ENCODE measurements at regions not wholly inside any gene's neighbourhood (a gene's known extent, or its start where the extent isn't known, plus 50 kb on each side); places are given as distances from the start of the nearest gene placed in this dataset.

DNA sequence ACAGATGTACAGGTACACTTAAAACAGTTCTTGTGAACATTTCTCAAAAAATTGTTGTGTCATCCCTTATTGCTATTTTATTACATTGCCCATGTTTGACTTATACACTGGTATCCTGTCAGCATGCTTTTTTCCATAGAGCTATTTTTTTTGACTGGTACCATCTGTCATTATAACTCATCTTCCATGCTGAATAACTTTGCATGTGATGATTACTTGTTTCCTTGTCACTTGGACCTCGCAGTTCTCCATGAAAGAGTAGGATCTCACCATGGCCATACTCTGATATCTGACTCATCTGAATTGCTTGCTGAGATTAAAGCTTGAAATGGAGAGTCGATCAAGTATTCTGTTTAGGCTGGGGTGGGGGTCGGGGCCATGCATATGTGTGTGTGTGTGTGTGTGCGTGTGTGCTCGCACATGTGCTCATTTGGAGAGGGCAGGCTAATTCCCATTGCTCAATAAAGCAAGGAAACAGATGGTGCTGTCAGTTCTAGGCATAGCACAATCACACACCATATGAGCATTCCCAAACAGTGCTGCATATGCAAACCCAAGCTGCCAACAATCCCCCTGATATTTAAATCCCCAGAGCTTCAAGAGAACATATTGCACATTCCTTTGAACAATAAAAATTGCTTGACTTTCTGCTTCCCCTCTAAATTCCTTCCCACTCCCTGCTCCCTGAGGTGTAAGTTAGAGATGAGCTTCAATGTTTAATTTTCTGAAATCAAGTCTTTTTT, 62.9 kb downstream of the NHLRC3 start:
- DNase-seq (ENCODE audit: low read depth in 1 of 2, low spot score in 1 of 2), result no peak
- no peak for TF ChIP-seq JUND (IDR thresholded peaks at IDR 0.05; ENCODE audit: low read depth)
- in situ Hi-C loops (cut with HindIII; ENCODE audit: low pct_unique_long_range_greater_than_20kb, low sequenced_read_pairs), result no loop called here

DNA sequence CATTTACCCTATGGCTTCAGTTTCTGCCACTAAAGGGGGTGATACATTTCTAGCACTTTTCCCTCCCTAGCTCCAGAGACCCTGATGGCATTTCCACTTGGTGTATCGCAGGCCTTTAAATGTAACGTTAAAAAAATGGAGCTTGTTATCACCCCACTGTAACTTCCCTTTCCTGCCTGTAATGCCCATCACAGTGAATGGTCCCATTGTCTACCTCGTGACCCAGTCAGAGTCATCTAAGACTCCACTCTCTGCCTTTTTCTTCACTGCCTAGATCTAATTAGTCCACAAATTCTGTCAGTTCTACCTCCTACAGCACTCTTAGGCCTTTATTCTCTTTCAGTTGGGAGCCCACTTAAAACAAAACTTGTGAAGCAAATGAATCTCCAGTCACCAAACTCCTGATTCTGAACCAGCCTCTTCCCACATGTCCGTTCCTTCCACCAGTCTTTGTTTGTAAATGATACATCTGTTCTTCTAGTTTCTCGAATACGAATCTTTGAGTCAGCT, 64.8 kb downstream of the NHLRC3 start:
- TF ChIP-seq JUND (IDR thresholded peaks at IDR 0.05; ENCODE audit: low read depth), result no peak
- in situ Hi-C loops (cut with HindIII; ENCODE audit: low pct_unique_long_range_greater_than_20kb, low sequenced_read_pairs), result no loop called here
- DNase-seq (ENCODE audit: low read depth in 1 of 2, low spot score in 1 of 2), result no peak

GRCh38 chr13:39105110-39105509, 66.9 kb downstream of the NHLRC3 start:
- peak in 1 of 2 experiments; percentile 2 for DNase-seq (ENCODE audit: low read depth in 1 of 2, low spot score in 1 of 2)
- TF ChIP-seq JUND (IDR thresholded peaks at IDR 0.05; ENCODE audit: low read depth), result no peak
- in situ Hi-C loops (cut with HindIII; ENCODE audit: low pct_unique_long_range_greater_than_20kb, low sequenced_read_pairs), result no loop called here

DNA sequence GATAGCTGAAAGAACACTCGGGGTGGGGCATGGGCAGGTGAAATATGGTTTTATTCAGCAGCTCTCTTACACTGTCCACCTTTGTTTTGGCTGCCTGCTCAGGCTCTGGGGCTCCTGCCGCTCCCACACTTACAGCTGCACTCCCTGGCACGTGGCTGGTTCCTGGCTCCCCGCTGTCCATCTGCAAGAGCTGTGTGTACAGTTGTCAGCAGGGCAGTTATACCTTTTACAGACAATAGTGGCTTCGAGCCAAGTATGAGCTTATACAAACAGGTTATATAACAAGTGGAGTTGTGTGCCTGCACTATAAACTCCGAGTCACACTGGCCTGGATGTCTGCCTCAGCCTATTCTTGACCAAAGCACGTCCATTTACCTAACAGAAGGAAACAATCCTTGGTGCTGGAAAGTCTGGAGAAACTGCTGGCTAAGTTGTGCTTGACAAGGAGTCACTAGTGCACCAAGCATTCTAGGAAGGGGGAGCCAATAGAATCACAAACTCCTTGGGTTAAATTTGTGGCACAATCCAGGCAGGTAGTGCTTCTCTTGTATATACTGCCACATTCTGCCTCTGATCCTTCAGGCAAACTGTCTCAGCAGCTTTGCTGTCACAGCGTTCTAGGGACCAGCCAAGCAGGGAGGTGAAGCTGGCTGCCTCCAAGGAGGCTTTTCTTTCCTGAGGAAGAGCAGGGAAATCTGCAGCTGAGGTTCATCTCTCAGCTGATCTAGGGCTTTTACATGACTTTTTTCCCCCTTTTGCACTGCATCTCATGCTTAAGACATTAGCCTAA, 68.2 kb downstream of the NHLRC3 start:
- DNase-seq (ENCODE audit: low read depth in 1 of 2, low spot score in 1 of 2), result peak in 1 of 2 experiments; percentile 50
- TF ChIP-seq JUND (IDR thresholded peaks at IDR 0.05; ENCODE audit: low read depth), result no peak
- in situ Hi-C loops (cut with HindIII; ENCODE audit: low pct_unique_long_range_greater_than_20kb, low sequenced_read_pairs), result no loop called here

- in situ Hi-C loops (cut with HindIII; ENCODE audit: low pct_unique_long_range_greater_than_20kb, low sequenced_read_pairs), result no loop called here
- TF ChIP-seq JUND (IDR thresholded peaks at IDR 0.05; ENCODE audit: low read depth), result no peak
- DNase-seq (ENCODE audit: low read depth in 1 of 2, low spot score in 1 of 2), result no peak
These were observed 69.3 kb downstream of the NHLRC3 start for GRCh38 chr13:39107561-39107960.

DNA sequence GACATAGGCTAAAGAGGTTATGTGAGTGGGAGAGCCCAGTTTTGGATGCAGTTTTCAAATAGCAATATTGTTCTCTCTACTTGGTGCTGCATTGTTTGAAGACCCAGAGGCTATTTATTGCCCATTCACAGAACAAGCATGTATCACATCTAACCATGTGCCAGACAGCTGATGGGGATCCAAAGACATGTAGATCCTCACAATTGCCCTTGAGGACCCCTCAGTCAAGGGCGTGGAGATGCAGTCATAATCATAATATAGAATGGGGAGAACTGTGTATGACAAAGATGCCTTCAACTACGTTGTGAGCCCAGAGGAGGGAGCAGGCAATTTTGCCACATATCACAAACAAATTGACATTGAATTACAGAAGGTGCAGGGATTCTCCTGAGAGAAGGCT, 70.5 kb downstream of the NHLRC3 start:
- DNase-seq (ENCODE audit: low read depth in 1 of 2, low spot score in 1 of 2), result no peak
- TF ChIP-seq JUND (IDR thresholded peaks at IDR 0.05; ENCODE audit: low read depth), result no peak
- in situ Hi-C loops (cut with HindIII; ENCODE audit: low pct_unique_long_range_greater_than_20kb, low sequenced_read_pairs), result no loop called here

DNA sequence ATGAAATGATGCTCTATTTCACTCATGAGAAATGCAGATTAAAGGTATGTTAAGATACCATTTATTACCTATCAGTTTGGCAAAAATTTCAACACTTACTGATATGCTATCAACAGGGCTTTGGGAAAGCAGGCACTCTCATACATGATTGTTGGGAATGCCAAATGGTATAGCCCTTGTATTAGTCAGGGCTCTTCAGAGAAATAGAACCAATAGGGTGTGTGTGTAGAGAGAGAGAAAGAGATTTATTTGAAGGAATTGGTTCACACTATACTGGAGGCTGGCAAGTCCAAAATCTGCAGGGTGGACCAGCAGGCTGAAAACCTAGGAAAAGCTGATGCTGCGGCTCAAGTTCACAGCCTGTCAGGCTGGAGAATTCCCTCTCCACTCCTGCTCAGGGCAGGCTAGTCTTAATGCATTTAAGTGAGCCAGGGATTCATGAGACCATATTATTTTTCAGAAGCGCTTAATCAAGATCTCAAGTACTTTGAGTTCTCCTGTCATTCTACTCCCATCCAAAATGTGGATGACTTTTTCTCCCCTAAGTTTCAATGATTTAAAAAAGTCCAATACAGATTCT, 72.4 kb downstream of the NHLRC3 start:
- in situ Hi-C loops (cut with HindIII; ENCODE audit: low pct_unique_long_range_greater_than_20kb, low sequenced_read_pairs), result no loop called here
- DNase-seq (ENCODE audit: low read depth in 1 of 2, low spot score in 1 of 2), result no peak
- TF ChIP-seq JUND (IDR thresholded peaks at IDR 0.05; ENCODE audit: low read depth), result no peak

DNA sequence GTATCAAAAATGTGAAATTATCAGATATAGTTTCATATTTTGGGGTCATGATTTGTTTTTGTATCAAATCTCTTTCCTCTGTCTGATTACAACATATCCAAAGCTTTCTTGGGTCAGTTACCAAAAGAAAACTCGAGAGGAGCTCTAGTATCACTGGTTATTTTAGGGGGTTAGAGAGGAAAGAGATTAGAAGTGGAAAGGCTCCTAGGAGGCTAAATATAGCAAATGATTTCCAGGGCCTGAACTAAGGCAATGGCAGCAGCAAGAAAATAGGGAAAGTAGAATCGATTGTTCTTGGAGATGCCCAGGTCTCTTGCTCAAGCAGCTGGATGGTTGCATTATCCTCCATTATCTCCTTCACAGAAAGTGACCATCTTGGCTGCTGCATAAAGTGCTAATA, 72.9 kb downstream of the NHLRC3 start:
- TF ChIP-seq JUND (IDR thresholded peaks at IDR 0.05; ENCODE audit: low read depth), result no peak
- no peak for DNase-seq (ENCODE audit: low read depth in 1 of 2, low spot score in 1 of 2)
- in situ Hi-C loops (cut with HindIII; ENCODE audit: low pct_unique_long_range_greater_than_20kb, low sequenced_read_pairs), result no loop called here

DNA sequence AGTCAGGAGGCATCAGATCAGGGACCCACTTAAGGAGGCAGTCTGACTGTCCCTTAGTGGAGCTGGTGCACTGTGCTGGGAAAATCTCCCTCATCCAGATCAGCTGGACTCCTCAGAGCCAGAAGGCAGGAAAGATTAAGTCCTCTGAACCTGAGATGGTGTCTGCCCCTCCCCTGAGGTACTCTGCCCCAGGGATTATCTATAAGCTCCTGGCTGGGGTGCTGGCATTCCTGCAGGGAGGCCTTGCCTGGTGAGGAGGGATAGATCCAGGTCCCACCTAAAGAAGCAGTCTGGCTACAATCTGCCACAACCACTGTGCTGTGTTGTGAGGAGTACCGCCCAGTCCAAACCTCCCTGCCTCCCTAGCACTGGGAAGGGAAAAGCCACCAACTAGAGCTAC, 81.2 kb downstream of the NHLRC3 start:
- TF ChIP-seq JUND (IDR thresholded peaks at IDR 0.05; ENCODE audit: low read depth), result no peak
- in situ Hi-C loops (cut with HindIII; ENCODE audit: low pct_unique_long_range_greater_than_20kb, low sequenced_read_pairs), result no loop called here
- DNase-seq (ENCODE audit: low read depth in 1 of 2, low spot score in 1 of 2), result no peak

GRCh38 chr13:39123578-39123977, 85.3 kb downstream of the NHLRC3 start:
- no peak for TF ChIP-seq JUND (IDR thresholded peaks at IDR 0.05; ENCODE audit: low read depth)
- no peak for DNase-seq (ENCODE audit: low read depth in 1 of 2, low spot score in 1 of 2)
- in situ Hi-C loops (cut with HindIII; ENCODE audit: low pct_unique_long_range_greater_than_20kb, low sequenced_read_pairs), result no loop called here

DNA sequence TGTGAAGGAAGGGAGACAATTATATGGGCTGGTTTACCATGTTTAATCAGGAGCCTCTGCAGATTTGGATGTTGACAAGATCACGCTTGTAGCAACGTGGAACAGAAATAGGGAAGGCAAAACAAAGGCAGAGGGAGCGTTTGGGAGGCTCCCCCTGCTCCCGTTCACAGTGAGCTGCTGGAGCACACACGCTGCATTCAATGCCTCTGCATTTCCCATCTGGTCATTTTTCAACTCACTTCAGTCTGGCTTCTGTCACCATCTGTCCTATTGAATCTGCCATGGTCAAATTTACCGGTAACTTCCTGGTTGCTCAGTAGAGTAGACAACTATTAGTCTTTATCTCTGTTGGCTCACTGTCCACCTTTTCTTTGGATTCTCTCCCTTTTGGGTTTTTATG, 91.0 kb downstream of the NHLRC3 start:
- TF ChIP-seq JUND (IDR thresholded peaks at IDR 0.05; ENCODE audit: low read depth), result no peak
- in situ Hi-C loops (cut with HindIII; ENCODE audit: low pct_unique_long_range_greater_than_20kb, low sequenced_read_pairs), result no loop called here
- DNase-seq (ENCODE audit: low read depth in 1 of 2, low spot score in 1 of 2), result no peak

GRCh38 chr13:39130301-39130700, 92.0 kb downstream of the NHLRC3 start:
- no peak for TF ChIP-seq JUND (IDR thresholded peaks at IDR 0.05; ENCODE audit: low read depth)
- in situ Hi-C loops (cut with HindIII; ENCODE audit: low pct_unique_long_range_greater_than_20kb, low sequenced_read_pairs), result no loop called here

More at GRCh38 chr13:39130301-39130700, 92.0 kb downstream of the NHLRC3 start:
- DNase-seq (ENCODE audit: low read depth in 1 of 2, low spot score in 1 of 2), result no peak

Measured in T47D (cell line).